Liver (tissue), 8 donors: ENCODE measurements at regions not wholly inside any gene's neighbourhood (a gene's known extent, or its start where the extent isn't known, plus 50 kb on each side); places are given as distances from the start of the nearest gene placed in this dataset.

Experiments used
- DNase-seq: peaks from one replicate; pipeline ENCODE4 v3.0.0-alpha.2; 2017; ENCODE audit warnings: low spot score
- H3K27ac ChIP-seq, 2 donors: one replicate each; pipeline ENCODE4 v1.7.0; 2013; ENCODE audit warnings: inconsistent platforms in 2 of 2, low read length in 2 of 2, control low read depth in 1 of 2, low read depth in 1 of 2, mild to moderate bottlenecking in 1 of 2
- H3K27me3 ChIP-seq, 4 donors: one replicate each; pipeline versions ENCODE4 v1.6.1 to v1.7.0; 2013; ENCODE audit warnings: low read length in 3 of 4, inconsistent platforms in 1 of 4, mild to moderate bottlenecking in 1 of 4, moderate library complexity in 1 of 4; ENCODE audit not compliant: control insufficient read depth in 4 of 4, insufficient read depth in 4 of 4
- H3K36me3 ChIP-seq, 4 donors: one replicate each; pipeline versions ENCODE4 v1.6.1 to v1.7.0; 2013; ENCODE audit warnings: low read length in 3 of 4, mild to moderate bottlenecking in 3 of 4, low read depth in 1 of 4, moderate library complexity in 1 of 4; ENCODE audit not compliant: control insufficient read depth in 4 of 4, insufficient read depth in 3 of 4
- H3K4me1 ChIP-seq, 4 donors: one replicate each; pipeline versions ENCODE4 v1.6.1 to v1.7.0; 2013; ENCODE audit warnings: low read length in 3 of 4, mild to moderate bottlenecking in 3 of 4, moderate library complexity in 1 of 4; ENCODE audit not compliant: control insufficient read depth in 4 of 4, insufficient read depth in 4 of 4
- H3K4me3 ChIP-seq, 3 donors: one replicate each; pipeline versions ENCODE4 v1.6.1 to v1.7.0; 2013; ENCODE audit warnings: low read length in 3 of 3, control low read depth in 1 of 3, low read depth in 1 of 3, mild to moderate bottlenecking in 1 of 3
- H3K9ac ChIP-seq, 2 donors: one replicate each; pipeline ENCODE4 v1.7.0; 2013; ENCODE audit warnings: low read length in 2 of 2, mild to moderate bottlenecking in 2 of 2, moderate library complexity in 2 of 2, control low read depth in 1 of 2, low read depth in 1 of 2
- H3K9me3 ChIP-seq, 4 donors: one replicate each; pipeline versions ENCODE4 v1.6.1 to v1.7.0; 2013; ENCODE audit warnings: low read length in 3 of 4; ENCODE audit not compliant: control insufficient read depth in 4 of 4
- EGR1 ChIP-seq, 2 donors: IDR thresholded peaks; 2 replicates each; pipeline ENCODE4 v1.6.1; 2016 to 2018; ENCODE audit warnings: antibody characterized with exemption in 2 of 2, low read depth in 2 of 2
- GABPA ChIP-seq, 2 donors: IDR thresholded peaks in 1 of 2; conservative IDR thresholded peaks in 1 of 2; 2 replicates each; pipeline ENCODE4 v1.6.1; 2016; ENCODE audit warnings: antibody characterized with exemption in 2 of 2, mild to moderate bottlenecking in 1 of 2, moderate library complexity in 1 of 2
- HNF4A ChIP-seq, 2 donors: conservative IDR thresholded peaks; 2 replicates each; pipeline ENCODE4 v1.6.1; 2016; ENCODE audit warnings: antibody characterized with exemption in 2 of 2, mild to moderate bottlenecking in 2 of 2
- HNF4G ChIP-seq: IDR thresholded peaks from 2 replicates; pipeline ENCODE4 v1.6.1; 2016; ENCODE audit warnings: antibody characterized with exemption
- JUND ChIP-seq, 2 donors: IDR thresholded peaks; 2 replicates each; pipeline ENCODE4 v1.6.1; 2016; ENCODE audit warnings: antibody characterized with exemption in 2 of 2
- NR2F2 ChIP-seq: IDR thresholded peaks from 2 replicates; pipeline ENCODE4 v1.6.1; 2016; ENCODE audit warnings: antibody characterized with exemption
- RAD21 ChIP-seq, 2 donors: IDR thresholded peaks; 2 replicates each; pipeline ENCODE4 v1.6.1; 2016; ENCODE audit warnings: antibody characterized with exemption in 2 of 2, mild to moderate bottlenecking in 2 of 2
- RXRA ChIP-seq, 2 donors: IDR thresholded peaks; 2 replicates each; pipeline ENCODE4 v1.6.1; 2017 to 2018; ENCODE audit warnings: antibody characterized with exemption in 2 of 2, mild to moderate bottlenecking in 1 of 2
- SP1 ChIP-seq: IDR thresholded peaks from 2 replicates; pipeline ENCODE4 v1.6.1; 2018; ENCODE audit warnings: antibody characterized with exemption, mild to moderate bottlenecking
- TAF1 ChIP-seq: conservative IDR thresholded peaks from 2 replicates; pipeline ENCODE4 v1.6.1; 2016; ENCODE audit warnings: antibody characterized with exemption, mild to moderate bottlenecking
- YY1 ChIP-seq: IDR thresholded peaks from 2 replicates; pipeline ENCODE4 v1.6.1; 2016; ENCODE audit warnings: antibody characterized with exemption, mild to moderate bottlenecking
- WGBS: extraction: QIAGEN DNeasy Blood & Tissue Kit; methylation state at CpG from one replicate; pipeline ENCODE4 v1.1.7; 2013; 5-methylcytosine and 5-hydroxymethylcytosine counted together
- TF ChIP-seq, protein P1 (sequence below): fragments of 150-350 bp; IDR thresholded peaks from 2 replicates; pipeline ENCODE4 v1.5.1; 2017; ENCODE audit warnings: improper control_type of control experiment, low read depth, low read length; ENCODE audit not compliant: missing input control
- TF ChIP-seq, protein P2 (sequence below): IDR thresholded peaks from 2 replicates; pipeline ENCODE4 v1.6.1; 2016; ENCODE audit warnings: antibody characterized with exemption, mild to moderate bottlenecking
- TF ChIP-seq, protein P3 (sequence below): IDR thresholded peaks from 2 replicates; pipeline ENCODE4 v1.6.1; 2016; ENCODE audit warnings: antibody characterized with exemption
- TF ChIP-seq, protein P4 (sequence below): IDR thresholded peaks from 2 replicates; pipeline ENCODE4 v1.6.1; 2016; ENCODE audit warnings: antibody characterized with exemption
- TF ChIP-seq, protein P5 (sequence below): IDR thresholded peaks from 2 replicates; pipeline ENCODE4 v1.6.1; 2016; ENCODE audit warnings: antibody characterized with exemption
- donor health status: healthy.
- donor health status: healthy.
- donor health status: healthy.
- donor health status: healthy.
- donor health status: healthy.

DNA sequence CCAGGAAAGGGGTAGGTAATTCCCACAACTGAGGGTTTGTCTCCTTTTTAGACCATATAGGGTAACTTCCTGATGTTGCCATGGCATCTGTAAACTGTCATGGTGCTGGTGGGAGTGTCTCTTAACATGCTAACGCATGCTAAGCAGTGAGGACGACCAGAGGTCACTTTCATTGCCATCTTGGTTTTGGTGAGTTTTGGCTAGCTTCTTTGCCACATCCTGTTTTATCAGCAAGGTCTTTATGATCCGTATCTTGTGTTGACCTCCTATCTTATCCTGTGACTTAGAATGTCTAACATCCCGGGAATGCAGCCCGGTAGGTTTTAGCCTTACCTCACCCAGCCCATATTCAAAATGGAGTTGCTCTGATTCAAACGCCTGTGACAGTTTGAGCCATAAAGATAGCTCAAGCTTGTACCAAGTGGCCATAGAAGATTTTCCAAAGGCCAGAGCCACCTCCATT, 176.0 kb upstream of the NAMPT start:
- TF ChIP-seq, protein P1, sequence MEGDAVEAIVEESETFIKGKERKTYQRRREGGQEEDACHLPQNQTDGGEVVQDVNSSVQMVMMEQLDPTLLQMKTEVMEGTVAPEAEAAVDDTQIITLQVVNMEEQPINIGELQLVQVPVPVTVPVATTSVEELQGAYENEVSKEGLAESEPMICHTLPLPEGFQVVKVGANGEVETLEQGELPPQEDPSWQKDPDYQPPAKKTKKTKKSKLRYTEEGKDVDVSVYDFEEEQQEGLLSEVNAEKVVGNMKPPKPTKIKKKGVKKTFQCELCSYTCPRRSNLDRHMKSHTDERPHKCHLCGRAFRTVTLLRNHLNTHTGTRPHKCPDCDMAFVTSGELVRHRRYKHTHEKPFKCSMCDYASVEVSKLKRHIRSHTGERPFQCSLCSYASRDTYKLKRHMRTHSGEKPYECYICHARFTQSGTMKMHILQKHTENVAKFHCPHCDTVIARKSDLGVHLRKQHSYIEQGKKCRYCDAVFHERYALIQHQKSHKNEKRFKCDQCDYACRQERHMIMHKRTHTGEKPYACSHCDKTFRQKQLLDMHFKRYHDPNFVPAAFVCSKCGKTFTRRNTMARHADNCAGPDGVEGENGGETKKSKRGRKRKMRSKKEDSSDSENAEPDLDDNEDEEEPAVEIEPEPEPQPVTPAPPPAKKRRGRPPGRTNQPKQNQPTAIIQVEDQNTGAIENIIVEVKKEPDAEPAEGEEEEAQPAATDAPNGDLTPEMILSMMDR: no peak
- TF ChIP-seq, protein P2, sequence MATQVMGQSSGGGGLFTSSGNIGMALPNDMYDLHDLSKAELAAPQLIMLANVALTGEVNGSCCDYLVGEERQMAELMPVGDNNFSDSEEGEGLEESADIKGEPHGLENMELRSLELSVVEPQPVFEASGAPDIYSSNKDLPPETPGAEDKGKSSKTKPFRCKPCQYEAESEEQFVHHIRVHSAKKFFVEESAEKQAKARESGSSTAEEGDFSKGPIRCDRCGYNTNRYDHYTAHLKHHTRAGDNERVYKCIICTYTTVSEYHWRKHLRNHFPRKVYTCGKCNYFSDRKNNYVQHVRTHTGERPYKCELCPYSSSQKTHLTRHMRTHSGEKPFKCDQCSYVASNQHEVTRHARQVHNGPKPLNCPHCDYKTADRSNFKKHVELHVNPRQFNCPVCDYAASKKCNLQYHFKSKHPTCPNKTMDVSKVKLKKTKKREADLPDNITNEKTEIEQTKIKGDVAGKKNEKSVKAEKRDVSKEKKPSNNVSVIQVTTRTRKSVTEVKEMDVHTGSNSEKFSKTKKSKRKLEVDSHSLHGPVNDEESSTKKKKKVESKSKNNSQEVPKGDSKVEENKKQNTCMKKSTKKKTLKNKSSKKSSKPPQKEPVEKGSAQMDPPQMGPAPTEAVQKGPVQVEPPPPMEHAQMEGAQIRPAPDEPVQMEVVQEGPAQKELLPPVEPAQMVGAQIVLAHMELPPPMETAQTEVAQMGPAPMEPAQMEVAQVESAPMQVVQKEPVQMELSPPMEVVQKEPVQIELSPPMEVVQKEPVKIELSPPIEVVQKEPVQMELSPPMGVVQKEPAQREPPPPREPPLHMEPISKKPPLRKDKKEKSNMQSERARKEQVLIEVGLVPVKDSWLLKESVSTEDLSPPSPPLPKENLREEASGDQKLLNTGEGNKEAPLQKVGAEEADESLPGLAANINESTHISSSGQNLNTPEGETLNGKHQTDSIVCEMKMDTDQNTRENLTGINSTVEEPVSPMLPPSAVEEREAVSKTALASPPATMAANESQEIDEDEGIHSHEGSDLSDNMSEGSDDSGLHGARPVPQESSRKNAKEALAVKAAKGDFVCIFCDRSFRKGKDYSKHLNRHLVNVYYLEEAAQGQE: no peak
- TF ChIP-seq RAD21 (IDR thresholded peaks at IDR 0.05): no peak
- no peak for TF ChIP-seq TAF1
- no peak for TF ChIP-seq YY1
- no peak for TF ChIP-seq RXRA (IDR thresholded peaks at IDR 0.05)
- no peak for TF ChIP-seq JUND (IDR thresholded peaks at IDR 0.05)
- no peak for TF ChIP-seq GABPA (IDR thresholded peaks at IDR 0.05 in 1 of 2, conservative IDR thresholded peaks at IDR 0.05 in 1 of 2)
- no peak for TF ChIP-seq NR2F2
- TF ChIP-seq EGR1 (IDR thresholded peaks at IDR 0.05; ENCODE audit: low read depth in 2 of 2): no peak
- no peak for TF ChIP-seq HNF4G
- TF ChIP-seq, protein P3, sequence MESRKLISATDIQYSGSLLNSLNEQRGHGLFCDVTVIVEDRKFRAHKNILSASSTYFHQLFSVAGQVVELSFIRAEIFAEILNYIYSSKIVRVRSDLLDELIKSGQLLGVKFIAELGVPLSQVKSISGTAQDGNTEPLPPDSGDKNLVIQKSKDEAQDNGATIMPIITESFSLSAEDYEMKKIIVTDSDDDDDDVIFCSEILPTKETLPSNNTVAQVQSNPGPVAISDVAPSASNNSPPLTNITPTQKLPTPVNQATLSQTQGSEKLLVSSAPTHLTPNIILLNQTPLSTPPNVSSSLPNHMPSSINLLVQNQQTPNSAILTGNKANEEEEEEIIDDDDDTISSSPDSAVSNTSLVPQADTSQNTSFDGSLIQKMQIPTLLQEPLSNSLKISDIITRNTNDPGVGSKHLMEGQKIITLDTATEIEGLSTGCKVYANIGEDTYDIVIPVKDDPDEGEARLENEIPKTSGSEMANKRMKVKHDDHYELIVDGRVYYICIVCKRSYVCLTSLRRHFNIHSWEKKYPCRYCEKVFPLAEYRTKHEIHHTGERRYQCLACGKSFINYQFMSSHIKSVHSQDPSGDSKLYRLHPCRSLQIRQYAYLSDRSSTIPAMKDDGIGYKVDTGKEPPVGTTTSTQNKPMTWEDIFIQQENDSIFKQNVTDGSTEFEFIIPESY: no peak
- no peak overlapping the region for H3K4me3 ChIP-seq
- H3K9me3 ChIP-seq: no peaks in the 10 kb centered on the region
- no peaks in the 10 kb centered on the region for H3K27me3 ChIP-seq
- no peak overlapping the region for H3K9ac ChIP-seq
- no peak for DNase-seq
- WGBS: 92% methylated on average over 6 of the region's 6 CpGs
- peaks cover 4 to 29% (median 15%) of the 10 kb centered on the region in 4 donors for H3K4me1 ChIP-seq
- H3K36me3 ChIP-seq: no peaks in the 10 kb centered on the region
- no peak overlapping the region for H3K27ac ChIP-seq

DNA sequence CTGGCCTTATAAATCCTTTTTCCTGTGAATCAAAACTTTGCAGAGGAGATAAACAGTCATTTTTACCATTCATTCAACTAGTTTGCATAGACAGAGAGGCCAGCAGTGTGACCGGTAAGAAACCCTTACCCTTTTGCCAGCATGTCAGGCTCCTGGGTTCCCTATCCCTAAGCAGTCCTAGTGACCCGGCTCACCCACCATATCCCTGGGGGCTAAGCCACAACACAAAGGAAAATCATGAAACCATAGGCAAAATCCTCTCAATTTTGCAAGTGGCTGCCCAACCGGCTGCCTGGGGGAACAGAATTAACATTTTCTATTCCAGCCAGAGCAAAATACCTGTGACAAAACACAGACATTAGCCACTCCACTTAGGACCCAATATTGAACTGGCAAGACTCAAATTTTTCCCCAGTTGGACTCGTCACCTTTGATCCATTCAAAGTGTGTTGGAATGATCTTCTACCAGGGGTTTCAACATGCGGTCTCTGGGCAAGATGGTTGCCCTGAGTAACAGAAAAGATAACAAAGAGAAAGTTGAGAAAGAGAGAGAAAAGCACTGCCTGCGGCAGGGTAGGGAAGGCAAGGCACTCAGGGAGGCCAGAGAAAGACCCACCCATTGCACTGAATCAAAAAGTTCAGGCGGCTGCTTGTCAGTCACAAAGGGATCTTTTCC, 174.8 kb upstream of the NAMPT start:
- H3K27me3 ChIP-seq: no peaks in the 10 kb centered on the region
- TF ChIP-seq YY1 (peak; percentile 85), SP1 (peak; percentile 89), EGR1 (IDR thresholded peaks at IDR 0.05; ENCODE audit: low read depth in 2 of 2) (no peak), HNF4G (peak; percentile 61), JUND (IDR thresholded peaks at IDR 0.05) (peak in 1 of 2 donors; percentile 39), RXRA (IDR thresholded peaks at IDR 0.05) (peak; percentile 68 to 69), NR2F2 (peak; percentile 40), HNF4A (conservative IDR thresholded peaks at IDR 0.05) (peak; percentile 86 to 90), RAD21 (IDR thresholded peaks at IDR 0.05) (peak; percentile 21 to 45)
- TF ChIP-seq, protein P1: no peak
- TF ChIP-seq, protein P4, sequence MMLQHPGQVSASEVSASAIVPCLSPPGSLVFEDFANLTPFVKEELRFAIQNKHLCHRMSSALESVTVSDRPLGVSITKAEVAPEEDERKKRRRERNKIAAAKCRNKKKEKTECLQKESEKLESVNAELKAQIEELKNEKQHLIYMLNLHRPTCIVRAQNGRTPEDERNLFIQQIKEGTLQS: no peak
- TF ChIP-seq, protein P3: peak; percentile 43
- TF ChIP-seq, protein P5, sequence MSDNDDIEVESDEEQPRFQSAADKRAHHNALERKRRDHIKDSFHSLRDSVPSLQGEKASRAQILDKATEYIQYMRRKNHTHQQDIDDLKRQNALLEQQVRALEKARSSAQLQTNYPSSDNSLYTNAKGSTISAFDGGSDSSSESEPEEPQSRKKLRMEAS: peak; percentile 47
- H3K4me1 ChIP-seq: peaks cover 8 to 29% (median 15%) of the 10 kb centered on the region in 4 donors
- H3K27ac ChIP-seq: peak overlapping the region; percentile 29 to 44
- no peaks in the 10 kb centered on the region for H3K36me3 ChIP-seq
- no peak for DNase-seq
- H3K4me3 ChIP-seq: no peak overlapping the region
- WGBS: 66% methylated on average over 7 of the region's 7 CpGs
- H3K9ac ChIP-seq: no peak overlapping the region
- no peaks in the 10 kb centered on the region for H3K9me3 ChIP-seq
